Neural progenitor cell (in vitro differentiated cells): ENCODE measurements at regions not wholly inside any gene's neighbourhood (a gene's known extent, or its start where the extent isn't known, plus 50 kb on each side); places are given as distances from the start of the nearest gene placed in this dataset.

Experiments
- CTCF ChIP-seq: fragments of 200-600 bp; sonication (generic); IDR thresholded peaks from 2 replicates; pipeline ENCODE4 v1.5.1; 2017; ENCODE audit warnings: antibody characterized with exemption, mild to moderate bottlenecking
- EZH2 ChIP-seq: fragments of 200-600 bp; sonication (generic); IDR thresholded peaks from 2 replicates; pipeline ENCODE4 v1.6.1; 2017; ENCODE audit warnings: antibody characterized with exemption, mild to moderate bottlenecking, moderate library complexity
- EZH2phosphoT487 ChIP-seq: fragments of 200-600 bp; sonication (generic); IDR thresholded peaks from 2 replicates; pipeline ENCODE4 v1.6.1; 2017; ENCODE audit warnings: antibody characterized with exemption

GRCh38 chr9:26145938-26146337 lies 467.7 kb upstream of the TUSC1 start:
- no peak for TF ChIP-seq CTCF
- TF ChIP-seq EZH2, result no peak
- TF ChIP-seq EZH2phosphoT487, result no peak
